ENCODE measurements at regions not wholly inside any gene's neighbourhood (a gene's known extent, or its start where the extent isn't known, plus 50 kb on each side); places are given as distances from the start of the nearest gene placed in this dataset.

GRCh38 chr3:11724615-11725339 lies 81.1 kb upstream of the VGLL4 start:
- Histone ChIP-seq H3K27ac (ENCODE audit: low read length) (no peak overlapping the region), H3K9ac (ENCODE audit: low read length) (no peak overlapping the region), H4K20me1 (ENCODE audit: insufficient read depth) (no peaks in the 10 kb centered on the region), H3K27me3 (ENCODE audit: insufficient read depth, low read depth, low read length) (peaks cover 10% of the 10 kb centered on the region), H3F3A (ENCODE audit: insufficient read depth, low read length, poor library complexity, severe bottlenecking) (no peaks in the 10 kb centered on the region), H3K79me2 (replicated peaks; ENCODE audit: insufficient read depth, low read length) (no peaks in the 10 kb centered on the region), H3K4me2 (ENCODE audit: low read length) (no peak overlapping the region), H3K9me2 (ENCODE audit: insufficient read depth, low read length) (no peaks in the 10 kb centered on the region), H3K9me3 (ENCODE audit: low read length) (no peaks in the 10 kb centered on the region), H3K36me3 (ENCODE audit: insufficient read depth, low read length) (no peaks in the 10 kb centered on the region), H2AFZ (ENCODE audit: low read depth, low read length) (no peak overlapping the region), H3K4me3 (ENCODE audit: low read length) (no peak overlapping the region)
- TF ChIP-seq TAF1 (IDR thresholded peaks at IDR 0.05; ENCODE audit: low read depth) (no peak), POLR2AphosphoS5 (IDR thresholded peaks at IDR 0.05) (no peak), EZH2 (IDR thresholded peaks at IDR 0.05; ENCODE audit: borderline replicate concordance, insufficient read depth, low read length, poor library complexity, severe bottlenecking) (no peak), EP300 (conservative IDR thresholded peaks at IDR 0.05; ENCODE audit: poor library complexity, severe bottlenecking) (no peak), RAD21 (conservative IDR thresholded peaks at IDR 0.05) (no peak), SMC3 (conservative IDR thresholded peaks at IDR 0.05; ENCODE audit: poor library complexity) (no peak), MXI1 (conservative IDR thresholded peaks at IDR 0.05; ENCODE audit: poor library complexity, severe bottlenecking) (no peak)
- TF ChIP-seq, protein P1, sequence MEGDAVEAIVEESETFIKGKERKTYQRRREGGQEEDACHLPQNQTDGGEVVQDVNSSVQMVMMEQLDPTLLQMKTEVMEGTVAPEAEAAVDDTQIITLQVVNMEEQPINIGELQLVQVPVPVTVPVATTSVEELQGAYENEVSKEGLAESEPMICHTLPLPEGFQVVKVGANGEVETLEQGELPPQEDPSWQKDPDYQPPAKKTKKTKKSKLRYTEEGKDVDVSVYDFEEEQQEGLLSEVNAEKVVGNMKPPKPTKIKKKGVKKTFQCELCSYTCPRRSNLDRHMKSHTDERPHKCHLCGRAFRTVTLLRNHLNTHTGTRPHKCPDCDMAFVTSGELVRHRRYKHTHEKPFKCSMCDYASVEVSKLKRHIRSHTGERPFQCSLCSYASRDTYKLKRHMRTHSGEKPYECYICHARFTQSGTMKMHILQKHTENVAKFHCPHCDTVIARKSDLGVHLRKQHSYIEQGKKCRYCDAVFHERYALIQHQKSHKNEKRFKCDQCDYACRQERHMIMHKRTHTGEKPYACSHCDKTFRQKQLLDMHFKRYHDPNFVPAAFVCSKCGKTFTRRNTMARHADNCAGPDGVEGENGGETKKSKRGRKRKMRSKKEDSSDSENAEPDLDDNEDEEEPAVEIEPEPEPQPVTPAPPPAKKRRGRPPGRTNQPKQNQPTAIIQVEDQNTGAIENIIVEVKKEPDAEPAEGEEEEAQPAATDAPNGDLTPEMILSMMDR (IDR thresholded peaks at IDR 0.05; ENCODE audit: poor library complexity, severe bottlenecking), result no peak
- TF ChIP-seq, protein P2, sequence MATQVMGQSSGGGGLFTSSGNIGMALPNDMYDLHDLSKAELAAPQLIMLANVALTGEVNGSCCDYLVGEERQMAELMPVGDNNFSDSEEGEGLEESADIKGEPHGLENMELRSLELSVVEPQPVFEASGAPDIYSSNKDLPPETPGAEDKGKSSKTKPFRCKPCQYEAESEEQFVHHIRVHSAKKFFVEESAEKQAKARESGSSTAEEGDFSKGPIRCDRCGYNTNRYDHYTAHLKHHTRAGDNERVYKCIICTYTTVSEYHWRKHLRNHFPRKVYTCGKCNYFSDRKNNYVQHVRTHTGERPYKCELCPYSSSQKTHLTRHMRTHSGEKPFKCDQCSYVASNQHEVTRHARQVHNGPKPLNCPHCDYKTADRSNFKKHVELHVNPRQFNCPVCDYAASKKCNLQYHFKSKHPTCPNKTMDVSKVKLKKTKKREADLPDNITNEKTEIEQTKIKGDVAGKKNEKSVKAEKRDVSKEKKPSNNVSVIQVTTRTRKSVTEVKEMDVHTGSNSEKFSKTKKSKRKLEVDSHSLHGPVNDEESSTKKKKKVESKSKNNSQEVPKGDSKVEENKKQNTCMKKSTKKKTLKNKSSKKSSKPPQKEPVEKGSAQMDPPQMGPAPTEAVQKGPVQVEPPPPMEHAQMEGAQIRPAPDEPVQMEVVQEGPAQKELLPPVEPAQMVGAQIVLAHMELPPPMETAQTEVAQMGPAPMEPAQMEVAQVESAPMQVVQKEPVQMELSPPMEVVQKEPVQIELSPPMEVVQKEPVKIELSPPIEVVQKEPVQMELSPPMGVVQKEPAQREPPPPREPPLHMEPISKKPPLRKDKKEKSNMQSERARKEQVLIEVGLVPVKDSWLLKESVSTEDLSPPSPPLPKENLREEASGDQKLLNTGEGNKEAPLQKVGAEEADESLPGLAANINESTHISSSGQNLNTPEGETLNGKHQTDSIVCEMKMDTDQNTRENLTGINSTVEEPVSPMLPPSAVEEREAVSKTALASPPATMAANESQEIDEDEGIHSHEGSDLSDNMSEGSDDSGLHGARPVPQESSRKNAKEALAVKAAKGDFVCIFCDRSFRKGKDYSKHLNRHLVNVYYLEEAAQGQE (IDR thresholded peaks at IDR 0.05; ENCODE audit: borderline replicate concordance), result no peak

DNA sequence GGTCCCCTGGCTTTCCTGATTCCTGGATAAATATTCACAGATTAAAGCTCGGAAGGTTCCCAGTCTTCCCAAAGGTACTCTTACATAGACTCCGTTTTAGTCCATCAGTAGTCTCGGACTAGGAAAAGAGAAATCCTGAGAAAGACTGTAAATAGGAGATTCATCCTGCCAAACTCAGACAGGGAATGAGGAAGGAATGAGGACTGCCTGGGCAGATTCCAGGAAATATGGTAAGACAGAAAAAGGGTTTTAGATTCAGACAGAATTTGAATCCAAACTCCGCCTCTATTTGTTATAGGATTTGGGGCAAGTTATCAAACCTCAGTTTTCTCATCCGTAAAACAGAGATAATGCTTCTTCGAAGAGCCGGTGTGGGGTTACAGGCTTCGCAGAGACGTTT lies 77.8 kb upstream of the VGLL4 start:
- Histone ChIP-seq H4K20me1 (ENCODE audit: insufficient read depth) (no peaks in the 10 kb centered on the region), H3K4me3 (ENCODE audit: low read length) (no peak overlapping the region), H2AFZ (ENCODE audit: low read depth, low read length) (no peak overlapping the region), H3K9me3 (ENCODE audit: low read length) (no peaks in the 10 kb centered on the region), H3F3A (ENCODE audit: insufficient read depth, low read length, poor library complexity, severe bottlenecking) (no peaks in the 10 kb centered on the region), H3K36me3 (ENCODE audit: insufficient read depth, low read length) (no peaks in the 10 kb centered on the region), H3K9ac (ENCODE audit: low read length) (no peak overlapping the region), H3K27me3 (ENCODE audit: insufficient read depth, low read depth, low read length) (peaks cover 12% of the 10 kb centered on the region), H3K4me2 (ENCODE audit: low read length) (no peak overlapping the region), H3K27ac (ENCODE audit: low read length) (no peak overlapping the region), H3K79me2 (replicated peaks; ENCODE audit: insufficient read depth, low read length) (peaks cover 3% of the 10 kb centered on the region), H3K9me2 (ENCODE audit: insufficient read depth, low read length) (no peaks in the 10 kb centered on the region)
- TF ChIP-seq EP300 (conservative IDR thresholded peaks at IDR 0.05; ENCODE audit: poor library complexity, severe bottlenecking), result no peak
- no peak for TF ChIP-seq RAD21 (conservative IDR thresholded peaks at IDR 0.05)
- TF ChIP-seq, protein P1 (IDR thresholded peaks at IDR 0.05; ENCODE audit: poor library complexity, severe bottlenecking), result no peak
- no peak for TF ChIP-seq TAF1 (IDR thresholded peaks at IDR 0.05; ENCODE audit: low read depth)

Measured in neural cell (in vitro differentiated cells).